Epidermal melanocyte (primary cell): ENCODE measurements at regions not wholly inside any gene's neighbourhood (a gene's known extent, or its start where the extent isn't known, plus 50 kb on each side); places are given as distances from the start of the nearest gene placed in this dataset.
"Not testable (repeated sequence)": the region's sequence is repeated elsewhere in the genome, so short reads cannot be mapped to it uniquely, and the experiment has no call there.

ENCODE experiments used
- DNase-seq: peaks from one replicate; pipeline ENCODE4 v3.0.0; 2011; ENCODE audit warnings: low spot score; ENCODE audit not compliant: insufficient read length

- DNase-seq = no peak
These were observed 87.0 kb upstream of the CCL21 start for GRCh38 chr9:34796924-34797323.

DNA sequence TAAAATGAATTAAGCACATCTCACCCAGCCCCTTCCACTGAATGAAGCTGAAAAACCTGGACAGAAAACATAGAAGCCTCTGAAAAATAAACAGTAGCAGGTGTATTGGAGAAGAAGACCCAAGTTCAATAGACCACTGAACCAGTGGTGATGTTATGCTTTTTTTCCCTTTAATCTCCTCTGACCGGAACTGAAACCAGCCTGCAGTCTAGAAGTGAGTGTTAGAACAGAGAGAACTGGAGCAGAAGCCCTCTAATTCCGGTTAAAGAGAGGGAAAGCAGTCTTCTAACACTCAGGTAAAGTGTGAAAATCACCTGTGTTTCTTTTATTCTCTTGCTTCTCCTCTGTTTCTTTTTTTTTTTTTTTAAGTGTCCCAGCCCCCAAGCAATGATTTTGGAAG, 83.5 kb upstream of the CCL21 start:
- DNase-seq = no peak

DNA sequence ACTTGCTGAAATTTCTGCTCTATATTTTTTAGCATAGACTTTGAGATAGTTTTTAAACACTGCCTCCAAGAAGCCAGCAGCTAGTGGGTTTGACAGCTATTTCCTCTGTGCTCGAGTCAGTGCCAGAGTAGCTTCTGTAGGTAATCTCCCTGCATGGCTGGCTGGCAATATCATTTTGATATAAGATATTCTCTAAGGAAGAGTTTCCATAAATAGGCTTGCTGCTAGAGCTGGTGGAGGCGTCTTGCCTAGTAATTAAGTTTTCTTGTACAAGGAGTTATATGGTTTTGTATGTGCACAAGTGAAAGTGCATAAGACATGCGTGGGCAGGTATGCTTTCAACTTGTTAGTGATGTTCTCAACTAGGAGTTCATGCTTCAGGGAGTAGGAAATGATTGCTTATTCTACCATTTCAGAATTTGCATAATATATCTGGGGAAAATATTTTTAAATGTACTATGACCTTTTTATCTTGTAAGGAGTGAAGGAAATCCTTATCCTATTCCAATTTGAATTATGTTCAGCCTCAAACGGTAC, 74.1 kb upstream of the CCL21 start:
- no peak for DNase-seq

GRCh38 chr9:34782372-34782771, 72.4 kb upstream of the CCL21 start:
- DNase-seq = no peak

GRCh38 chr9:34777666-34778065, 67.7 kb upstream of the CCL21 start:
- no peak for DNase-seq

GRCh38 chr9:34773955-34774354, 64.0 kb upstream of the CCL21 start:
- DNase-seq = no peak

- DNase-seq = no peak
These were observed 63.5 kb upstream of the CCL21 start for GRCh38 chr9:34773306-34773910.

GRCh38 chr9:34771007-34771406, 61.1 kb upstream of the CCL21 start:
- DNase-seq = no peak

DNA sequence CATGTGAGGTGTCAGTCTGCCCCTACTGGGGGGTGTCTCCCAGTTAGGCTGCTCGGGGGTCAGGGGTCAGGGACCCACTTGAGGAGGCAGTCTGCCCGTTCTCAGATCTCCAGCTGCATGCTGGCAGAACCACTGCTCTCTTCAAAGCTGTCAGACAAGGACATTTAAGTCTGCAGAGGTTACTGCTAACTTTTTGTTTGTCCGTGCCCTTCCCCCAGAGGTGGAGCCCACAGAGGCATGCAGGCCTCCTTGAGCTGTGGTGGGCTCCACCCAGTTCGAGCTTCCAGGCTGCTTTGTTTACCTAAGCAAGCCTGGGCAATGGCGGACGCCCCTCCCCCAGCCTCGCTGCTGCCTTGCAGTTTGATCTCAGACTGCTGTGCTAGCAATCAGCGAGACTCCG, 57.2 kb upstream of the CCL21 start:
- not testable (repeated sequence) for DNase-seq

DNA sequence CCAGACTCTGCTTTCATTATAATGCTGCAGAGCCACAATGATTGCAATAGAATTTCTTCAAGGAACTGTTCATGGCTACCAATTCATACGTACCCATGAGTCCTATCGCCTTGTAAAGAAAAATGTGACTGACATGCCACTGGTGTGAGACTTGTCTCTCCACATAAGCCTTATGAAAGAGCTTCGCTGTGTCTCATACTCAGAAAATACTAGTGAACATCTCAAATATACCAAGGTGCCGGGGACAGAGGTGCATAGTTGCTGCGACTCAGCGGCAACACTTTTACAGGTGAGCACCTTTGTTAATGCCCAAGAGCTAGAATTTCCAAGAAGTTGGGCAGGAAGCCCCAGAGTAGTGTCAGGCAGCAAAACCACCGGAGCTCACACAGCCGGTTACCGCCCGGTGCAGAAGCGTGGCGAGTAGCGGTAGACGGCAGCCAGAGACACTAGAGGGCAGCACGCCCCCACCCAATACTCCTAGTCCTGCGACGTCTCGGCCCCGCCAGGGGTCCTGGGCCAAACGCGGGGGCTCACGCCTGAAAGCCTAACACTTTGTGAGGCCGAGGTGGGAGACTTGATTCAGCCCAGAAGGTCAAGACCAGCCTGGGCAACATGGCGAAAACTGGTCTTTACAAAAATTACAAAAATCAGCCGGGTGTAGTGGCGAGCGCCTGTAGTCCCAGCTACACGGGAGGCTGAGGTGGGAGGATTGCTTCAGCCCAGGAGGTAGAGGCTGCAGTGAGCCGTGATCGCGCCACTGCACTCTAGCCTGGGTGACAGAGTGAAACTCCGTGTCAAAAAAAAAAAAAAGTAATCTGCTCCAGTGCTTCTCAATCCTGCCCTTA, 50.5 kb upstream of the CCL21 start:
- DNase-seq = not testable (repeated sequence)
